22Rv1 (cell line): ENCODE measurements at regions not wholly inside any gene's neighbourhood (a gene's known extent, or its start where the extent isn't known, plus 50 kb on each side); places are given as distances from the start of the nearest gene placed in this dataset.

ENCODE experiments used
- H3K27ac ChIP-seq: fragments of 450-650 bp; 2 replicates; pipeline ENCODE4 v1.5.1; 2017
- CTCF ChIP-seq: fragments of 450-650 bp; IDR thresholded peaks from 2 replicates; pipeline ENCODE4 v1.5.1; 2017; ENCODE audit warnings: mild to moderate bottlenecking
- ZFX ChIP-seq: fragments of 450-650 bp; IDR thresholded peaks from 2 replicates; pipeline ENCODE4 v1.6.1; 2017; ENCODE audit warnings: antibody characterized with exemption, borderline replicate concordance

GRCh38 chr6:113805811-113806495 is 51.2 kb upstream of the MARCKS start:
- TF ChIP-seq CTCF (no peak), ZFX (no peak)
- no peak overlapping the region for H3K27ac ChIP-seq
